Mucosa of descending colon (tissue), 3 donors: ENCODE measurements at regions not wholly inside any gene's neighbourhood (a gene's known extent, or its start where the extent isn't known, plus 50 kb on each side); places are given as distances from the start of the nearest gene placed in this dataset.
A peak's percentile ranks its signal among the peaks of the same experiment; 100 is the strongest.

Source experiments
- ATAC-seq: fragments of 200-7000 bp; cut with Tn5 transposase; one replicate; pipeline ENCODE4 v1.9.1; 2020; ENCODE audit warnings: mild to moderate bottlenecking, moderate library complexity
- DNase-seq, 3 donors: peaks; one replicate each; pipeline ENCODE4 v3.0.0-alpha.2; 2020
- H3K36me3 ChIP-seq: fragments of 200-600 bp; one replicate; pipeline ENCODE4 v1.8.0; 2021; ENCODE audit warnings: low read depth, mild to moderate bottlenecking
- H3K4me1 ChIP-seq: fragments of 200-600 bp; one replicate; pipeline ENCODE4 v1.8.0; 2021; ENCODE audit warnings: low read depth, mild to moderate bottlenecking
- H3K4me3 ChIP-seq: fragments of 200-600 bp; one replicate; pipeline ENCODE4 v1.8.0; 2021; ENCODE audit warnings: mild to moderate bottlenecking
- H3K9me3 ChIP-seq: fragments of 200-600 bp; one replicate; pipeline ENCODE4 v1.8.0; 2021; ENCODE audit warnings: mild to moderate bottlenecking
- intact Hi-C, 2 donors: fragments of 100-400 bp; cut with DNase I in 1 of 2; cut with micrococcal nuclease in 1 of 2; formaldehyde crosslinking; loops; one replicate each; pipeline versions ENCODE4 v1.11.0 to v1.11.1; 2022; cut with DNase I, micrococcal nuclease
- TF ChIP-seq, protein P1 (sequence below): fragments of 200-600 bp; IDR thresholded peaks from one replicate; pipeline ENCODE4 v1.8.0; 2022; ENCODE audit warnings: antibody characterized with exemption, mild to moderate bottlenecking
- donor health status: DM: no; HTN: no; CAD: no; lungs with moderate emphysema.
- donor health status: DM: no; HTN: no; CAD: no.
- donor health status: DM: no; HTN: yes; CAD: no.

DNA sequence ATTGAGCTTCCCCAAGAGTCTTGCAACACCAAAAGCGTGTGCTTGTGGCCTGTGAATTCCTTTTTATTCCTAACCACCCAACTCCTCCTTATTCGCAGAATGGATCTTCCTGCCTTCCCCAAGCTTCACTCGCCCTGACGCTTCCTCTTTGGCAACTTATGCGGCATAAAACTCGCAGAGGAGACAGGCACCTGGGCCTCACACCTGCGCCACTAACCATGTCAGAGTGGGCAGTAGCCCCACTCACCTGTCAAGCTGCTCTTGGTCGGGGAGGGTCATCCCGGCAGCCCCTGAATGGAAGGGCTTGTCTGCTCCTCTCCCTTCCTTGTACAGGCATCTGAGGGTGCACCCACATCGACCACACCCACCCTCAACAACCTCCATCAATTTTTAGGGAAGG is 106.9 kb upstream of the GPC1 start:
- intact Hi-C loops, result no loop called here
- no peaks in the 10 kb centered on the region for H3K4me1 ChIP-seq
- ATAC-seq, result no peak
- no peak for DNase-seq
- TF ChIP-seq, protein P1, sequence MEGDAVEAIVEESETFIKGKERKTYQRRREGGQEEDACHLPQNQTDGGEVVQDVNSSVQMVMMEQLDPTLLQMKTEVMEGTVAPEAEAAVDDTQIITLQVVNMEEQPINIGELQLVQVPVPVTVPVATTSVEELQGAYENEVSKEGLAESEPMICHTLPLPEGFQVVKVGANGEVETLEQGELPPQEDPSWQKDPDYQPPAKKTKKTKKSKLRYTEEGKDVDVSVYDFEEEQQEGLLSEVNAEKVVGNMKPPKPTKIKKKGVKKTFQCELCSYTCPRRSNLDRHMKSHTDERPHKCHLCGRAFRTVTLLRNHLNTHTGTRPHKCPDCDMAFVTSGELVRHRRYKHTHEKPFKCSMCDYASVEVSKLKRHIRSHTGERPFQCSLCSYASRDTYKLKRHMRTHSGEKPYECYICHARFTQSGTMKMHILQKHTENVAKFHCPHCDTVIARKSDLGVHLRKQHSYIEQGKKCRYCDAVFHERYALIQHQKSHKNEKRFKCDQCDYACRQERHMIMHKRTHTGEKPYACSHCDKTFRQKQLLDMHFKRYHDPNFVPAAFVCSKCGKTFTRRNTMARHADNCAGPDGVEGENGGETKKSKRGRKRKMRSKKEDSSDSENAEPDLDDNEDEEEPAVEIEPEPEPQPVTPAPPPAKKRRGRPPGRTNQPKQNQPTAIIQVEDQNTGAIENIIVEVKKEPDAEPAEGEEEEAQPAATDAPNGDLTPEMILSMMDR, result no peak
- H3K36me3 ChIP-seq, result no peaks in the 10 kb centered on the region
- peaks cover 13% of the 10 kb centered on the region for H3K9me3 ChIP-seq
- no peak overlapping the region for H3K4me3 ChIP-seq

DNA sequence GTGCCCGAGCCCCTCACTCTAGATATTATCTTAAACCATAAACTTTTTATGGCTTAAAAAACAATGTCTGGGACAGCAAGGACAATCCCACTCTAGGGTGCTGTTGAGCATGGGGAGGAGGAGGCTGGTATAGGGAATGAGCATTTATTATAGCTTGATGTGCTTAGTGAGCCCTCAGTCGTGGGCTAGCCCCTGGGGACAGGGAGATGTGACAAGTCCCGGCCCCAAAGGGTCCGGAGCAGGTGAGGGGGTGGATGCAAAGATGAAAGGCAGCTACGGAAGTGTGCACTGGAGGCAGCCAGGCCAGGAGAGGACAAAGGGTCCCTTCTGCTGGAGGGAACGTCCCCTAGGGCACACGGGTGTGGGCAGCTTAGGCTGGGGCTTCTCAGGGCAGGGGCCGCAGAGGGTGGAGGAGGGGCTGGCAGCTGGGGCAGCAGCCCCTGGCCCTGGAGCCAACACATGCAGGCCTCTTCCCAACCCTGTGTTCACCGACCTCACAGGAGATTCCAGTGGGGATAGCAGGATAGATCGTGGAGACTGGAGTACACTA is 106.3 kb upstream of the GPC1 start:
- Histone ChIP-seq H3K36me3 (no peaks in the 10 kb centered on the region), H3K4me1 (no peaks in the 10 kb centered on the region), H3K4me3 (no peak overlapping the region), H3K9me3 (peaks cover 13% of the 10 kb centered on the region)
- ATAC-seq (no peak), DNase-seq (no peak)
- intact Hi-C loops, result no loop called here
- TF ChIP-seq, protein P1, result no peak

DNA sequence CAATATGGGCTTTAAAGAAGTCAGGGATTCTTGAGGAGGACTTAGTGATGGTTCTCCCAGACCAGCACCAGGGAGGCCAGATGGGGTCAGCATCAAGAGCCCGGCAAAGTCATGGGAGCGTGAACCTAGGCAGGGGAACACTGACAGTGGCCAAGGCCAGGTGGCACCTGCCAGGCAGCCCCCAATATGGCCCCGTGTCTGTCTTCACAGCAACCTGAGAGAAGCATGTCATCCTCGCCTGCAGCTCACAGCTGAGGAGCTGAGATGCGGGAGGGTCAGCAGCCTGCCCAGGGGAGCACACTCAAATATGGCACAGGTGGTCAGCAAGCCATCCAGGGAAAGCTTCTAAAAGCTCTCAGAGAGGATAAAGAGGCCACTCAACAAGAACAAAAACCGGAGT is 105.7 kb upstream of the GPC1 start:
- TF ChIP-seq, protein P1, result no peak
- intact Hi-C loops, result no loop called here
- H3K4me3 ChIP-seq, result no peak overlapping the region
- no peaks in the 10 kb centered on the region for H3K4me1 ChIP-seq
- DNase-seq (no peak), ATAC-seq (no peak)
- peaks cover 13% of the 10 kb centered on the region for H3K9me3 ChIP-seq
- H3K36me3 ChIP-seq, result no peaks in the 10 kb centered on the region

DNA sequence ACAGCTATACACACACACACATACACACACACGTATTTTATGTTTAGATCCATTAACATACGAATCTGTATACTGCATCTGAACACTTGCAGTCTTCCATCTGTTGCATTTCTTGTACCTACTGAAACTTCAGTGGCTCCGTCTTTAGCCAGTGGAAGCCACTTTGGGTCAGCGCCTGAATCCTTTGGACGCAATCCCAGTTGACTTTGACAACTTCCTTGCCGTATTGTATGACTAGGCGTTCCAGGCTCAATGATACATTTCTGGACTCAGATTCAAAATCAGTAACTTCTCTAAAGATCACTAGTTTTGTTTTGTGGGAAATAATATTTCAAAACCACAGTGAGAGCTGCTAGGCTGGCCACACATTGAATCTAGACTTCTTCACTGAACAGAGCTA is 101.5 kb upstream of the GPC1 start:
- ATAC-seq (no peak), DNase-seq (peak in 1 of 3 donors; percentile 13)
- Histone ChIP-seq H3K36me3 (no peaks in the 10 kb centered on the region), H3K4me3 (no peak overlapping the region), H3K9me3 (peaks cover 13% of the 10 kb centered on the region), H3K4me1 (no peaks in the 10 kb centered on the region)
- TF ChIP-seq, protein P1, result no peak
- intact Hi-C loops, result no loop called here

DNA sequence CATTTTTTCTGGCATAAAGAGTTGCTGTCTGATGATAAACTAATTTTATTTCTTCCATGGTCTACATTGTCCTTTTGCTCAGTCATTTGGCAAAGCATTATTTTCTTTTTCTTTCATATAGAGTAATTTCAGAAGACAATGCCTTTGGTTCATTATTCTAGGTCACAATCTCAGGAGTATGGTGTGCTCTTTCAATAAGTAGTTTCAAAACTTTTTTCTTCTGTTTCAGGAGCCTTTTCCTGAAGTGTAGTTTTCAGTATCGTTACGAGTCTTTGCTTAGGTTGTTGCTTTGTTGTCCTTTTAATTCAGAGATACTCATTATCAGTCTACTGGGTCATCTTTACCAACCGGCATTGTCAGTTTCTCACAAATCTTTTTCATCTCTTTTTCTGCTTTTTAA is 100.4 kb upstream of the GPC1 start:
- intact Hi-C loops, result no loop called here
- Histone ChIP-seq H3K36me3 (no peaks in the 10 kb centered on the region), H3K9me3 (peaks cover 13% of the 10 kb centered on the region), H3K4me1 (no peaks in the 10 kb centered on the region), H3K4me3 (no peak overlapping the region)
- TF ChIP-seq, protein P1, result no peak
- ATAC-seq, result no peak
- DNase-seq, result no peak

DNA sequence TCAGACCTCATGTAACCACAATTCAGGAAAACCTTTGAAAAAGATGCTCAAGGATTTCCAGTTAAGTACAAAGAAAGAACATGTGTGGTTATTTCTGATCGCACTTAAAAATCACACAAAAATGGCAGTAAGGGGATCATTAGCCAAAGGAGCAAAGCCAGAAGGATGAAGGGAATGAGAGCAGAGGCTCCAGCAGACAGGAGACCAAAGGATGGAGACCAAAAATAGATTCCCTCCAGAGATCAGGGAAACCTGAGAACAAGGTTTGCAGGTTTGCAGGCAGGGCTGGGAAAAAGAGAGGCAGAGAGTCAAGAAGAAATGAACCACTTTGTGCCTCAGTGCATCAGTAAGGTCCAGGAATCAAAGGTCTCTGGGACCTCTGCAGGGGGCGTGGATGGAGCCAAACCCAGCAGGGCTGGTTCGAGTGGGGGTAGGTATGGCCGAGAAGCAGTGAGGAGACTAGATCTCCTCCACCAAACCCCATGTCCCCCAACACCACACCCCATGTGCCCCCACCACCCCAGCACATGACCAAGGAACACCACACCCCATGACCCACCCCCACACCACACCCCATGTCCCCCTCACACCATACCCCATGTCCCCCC is 98.5 kb upstream of the GPC1 start:
- TF ChIP-seq, protein P1, result no peak
- H3K9me3 ChIP-seq, result peaks cover 2% of the 10 kb centered on the region
- H3K4me1 ChIP-seq, result no peaks in the 10 kb centered on the region
- ATAC-seq, result no peak
- no peaks in the 10 kb centered on the region for H3K36me3 ChIP-seq
- intact Hi-C loops, result no loop called here
- H3K4me3 ChIP-seq, result no peak overlapping the region
- no peak for DNase-seq
